Fibroblast of skin of back (primary cell): ENCODE measurements at regions not wholly inside any gene's neighbourhood (a gene's known extent, or its start where the extent isn't known, plus 50 kb on each side); places are given as distances from the start of the nearest gene placed in this dataset.
"Not testable (repeated sequence)": the region's sequence is repeated elsewhere in the genome, so short reads cannot be mapped to it uniquely, and the experiment has no call there.

ENCODE experiments used
- DNase-seq: peaks from one replicate; pipeline ENCODE4 v3.0.0-alpha.2; 2013

DNA sequence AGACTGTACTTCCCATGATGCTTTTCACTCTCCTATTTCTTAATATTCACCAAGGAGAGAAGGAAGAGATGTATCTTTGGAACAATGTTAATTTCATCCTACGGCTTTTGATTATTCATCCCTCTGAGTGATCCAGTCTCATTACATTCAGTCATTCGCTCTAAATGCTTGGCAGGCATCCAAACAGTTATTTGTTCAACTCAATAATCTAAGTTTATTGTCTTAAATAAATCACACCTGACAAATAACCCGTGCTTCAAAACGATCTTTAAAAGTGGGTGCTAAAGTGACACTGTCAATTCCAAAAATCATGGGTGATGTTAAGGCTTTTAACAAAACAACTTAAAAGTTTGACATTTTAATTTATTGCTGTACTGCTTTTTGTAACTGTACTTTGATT is 233.1 kb downstream of the RASEF start:
- DNase-seq, result no peak

DNA sequence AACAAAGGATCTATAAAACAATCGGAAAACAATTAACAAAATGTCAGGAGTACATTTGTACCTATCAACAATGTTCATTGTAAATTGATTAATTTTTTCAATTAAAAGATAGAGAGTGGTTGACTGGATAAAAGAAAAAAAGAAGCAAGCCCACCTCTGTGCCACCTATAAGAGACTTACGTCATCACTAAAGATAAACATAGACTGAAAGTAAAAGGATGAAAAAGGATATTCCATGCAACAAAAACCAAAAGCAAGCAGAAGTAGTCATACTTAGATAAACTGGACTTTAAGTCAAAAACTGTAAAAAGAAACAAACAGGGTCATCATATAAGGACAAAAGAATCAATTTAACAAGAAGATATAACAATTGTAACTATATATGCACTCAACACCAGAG is 197.4 kb downstream of the RASEF start:
- DNase-seq, result no peak

DNA sequence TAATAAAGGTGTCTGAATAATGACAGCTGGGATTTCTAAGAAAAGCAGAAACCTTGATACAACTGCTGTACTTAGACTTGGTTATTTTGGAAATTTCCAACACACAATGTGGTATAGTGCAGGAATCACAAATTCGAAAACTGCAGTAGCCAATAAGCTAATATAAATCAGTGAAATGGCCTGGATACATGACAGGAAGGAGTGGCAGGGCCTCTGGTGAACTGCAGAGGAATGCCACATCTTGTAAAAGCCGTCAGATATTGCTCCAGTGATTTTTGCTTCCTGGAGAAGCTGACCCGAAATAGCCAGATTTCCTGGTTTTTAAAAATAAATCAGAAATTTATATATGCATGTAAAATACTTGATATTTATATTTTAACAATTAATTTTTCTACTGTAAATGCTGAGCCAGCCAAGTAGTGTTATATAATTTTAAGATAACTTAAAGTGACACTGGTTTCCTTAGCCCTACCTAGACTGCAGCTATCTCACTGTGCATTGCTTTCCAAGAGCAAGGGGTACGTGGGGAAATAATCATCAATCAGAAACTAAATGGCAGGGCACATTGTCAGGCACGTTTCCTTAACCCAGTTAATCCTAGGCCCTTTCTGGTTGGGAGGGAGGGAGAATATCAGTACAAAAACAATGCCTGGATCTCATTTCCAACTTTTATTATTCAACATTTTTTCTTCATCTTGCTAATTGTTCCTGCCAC is 182.4 kb downstream of the RASEF start:
- DNase-seq, result no peak

DNA sequence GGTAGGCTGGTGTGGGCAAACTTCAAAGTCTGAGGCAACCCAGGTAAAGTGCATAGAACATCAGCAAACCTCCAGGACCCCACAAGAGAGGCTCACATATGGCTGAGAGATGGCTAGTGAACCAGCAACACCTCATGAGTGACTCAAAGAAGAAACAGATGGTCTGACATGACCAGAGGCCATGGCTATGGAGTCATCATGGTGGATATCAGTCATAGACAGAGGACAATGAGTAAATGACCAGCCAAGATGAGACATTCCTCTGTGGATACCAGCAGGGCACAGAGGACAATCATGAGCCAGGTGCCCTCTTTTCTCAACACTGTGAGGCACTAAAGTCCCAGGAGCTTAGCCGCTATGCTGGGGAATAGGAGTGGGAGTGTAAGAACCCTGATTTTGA is 180.8 kb downstream of the RASEF start:
- peak; percentile 39 for DNase-seq

DNA sequence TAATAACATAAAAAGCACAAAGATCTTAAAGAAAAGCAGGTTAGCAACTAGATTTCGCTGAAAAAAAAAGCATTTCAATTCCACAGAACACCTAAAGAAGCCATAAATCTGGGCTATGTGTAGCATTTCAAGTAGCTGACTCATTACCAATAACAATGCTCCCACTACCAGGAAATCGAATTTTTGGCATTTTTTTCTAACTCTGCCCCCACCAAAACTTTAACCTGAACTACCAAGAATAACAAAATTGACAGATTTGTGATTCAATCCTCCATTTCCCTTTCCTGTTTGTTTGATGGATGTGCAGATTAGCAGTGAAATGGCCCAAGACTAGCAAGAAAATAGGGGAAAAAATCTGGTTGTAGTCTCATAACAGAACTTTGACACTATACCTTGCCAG is 180.2 kb downstream of the RASEF start:
- DNase-seq, result peak; percentile 26

DNA sequence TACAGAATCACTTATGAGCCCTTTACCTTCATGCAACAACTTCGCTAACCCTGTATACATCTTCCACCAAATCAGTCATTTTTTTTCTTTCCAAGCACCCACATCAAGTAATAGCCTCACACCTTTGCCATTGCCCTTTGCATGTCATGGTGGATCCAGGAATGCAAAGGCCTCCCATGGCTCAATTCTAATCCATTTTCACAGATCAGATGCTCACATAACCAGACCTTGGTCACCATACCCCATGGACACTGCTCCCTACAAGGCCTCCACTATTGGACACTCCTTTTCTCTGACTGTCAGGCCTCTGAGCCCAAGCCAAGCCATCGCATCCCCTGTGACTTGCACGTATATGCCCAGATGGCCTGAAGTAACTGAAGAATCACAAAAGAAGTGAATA is 179.5 kb downstream of the RASEF start:
- no peak for DNase-seq

DNA sequence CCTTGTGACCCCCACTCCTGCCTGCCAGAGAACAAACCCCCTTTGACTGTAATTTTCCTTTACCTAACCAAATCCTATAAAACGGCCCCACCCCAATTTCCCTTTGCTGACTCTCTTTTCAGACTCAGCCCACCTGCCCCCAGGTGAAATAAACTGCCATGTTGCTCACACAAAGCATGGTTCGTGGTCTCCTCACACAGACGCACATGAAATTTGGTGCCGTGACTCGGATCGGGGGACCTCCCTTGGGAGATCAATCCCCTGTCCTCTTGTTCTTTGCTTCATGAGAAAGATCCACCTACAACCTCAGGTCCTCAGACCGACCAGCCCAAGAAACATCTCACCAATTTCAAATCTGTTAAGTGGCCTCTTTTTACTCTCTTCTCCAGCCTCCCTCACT is 179.0 kb downstream of the RASEF start:
- not testable (repeated sequence) for DNase-seq

DNA sequence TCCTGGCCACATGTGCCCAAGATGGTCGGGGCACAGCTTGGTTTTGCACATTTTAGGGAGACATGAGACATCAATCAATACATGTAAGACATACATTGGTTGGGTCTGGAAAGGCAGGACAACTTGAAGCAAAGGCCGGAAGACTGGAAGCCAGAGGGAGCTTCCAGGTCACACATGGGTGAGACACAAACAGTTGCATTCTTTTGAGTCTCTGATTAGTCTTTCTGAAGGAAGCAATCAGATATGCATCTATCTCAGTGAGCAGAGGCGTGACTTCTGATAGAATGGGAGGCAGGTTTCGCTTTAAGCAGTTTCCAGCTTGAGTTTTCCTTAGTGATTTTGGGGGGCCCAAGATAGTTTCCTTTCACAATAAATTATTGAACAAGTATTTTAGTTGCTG is 172.5 kb downstream of the RASEF start:
- no peak for DNase-seq

DNA sequence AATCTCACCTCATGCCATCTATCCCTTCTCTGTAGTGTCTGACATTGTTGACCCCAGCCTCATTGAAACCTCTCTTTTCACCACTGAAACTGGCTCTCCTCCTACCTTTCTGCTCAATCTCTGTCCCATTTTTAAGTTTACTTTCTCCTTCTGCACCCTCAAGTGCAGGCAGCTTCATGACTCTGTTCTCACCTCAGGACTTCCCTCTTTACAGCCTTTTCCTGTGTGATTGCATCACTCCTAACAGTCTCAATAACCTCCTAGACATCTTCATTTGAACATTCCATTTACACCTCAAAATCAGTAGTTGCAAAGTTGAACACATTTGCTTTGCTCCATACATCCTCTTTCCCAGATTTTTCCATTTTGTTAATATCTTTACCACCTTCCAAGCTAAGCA is 172.1 kb downstream of the RASEF start:
- no peak for DNase-seq

DNA sequence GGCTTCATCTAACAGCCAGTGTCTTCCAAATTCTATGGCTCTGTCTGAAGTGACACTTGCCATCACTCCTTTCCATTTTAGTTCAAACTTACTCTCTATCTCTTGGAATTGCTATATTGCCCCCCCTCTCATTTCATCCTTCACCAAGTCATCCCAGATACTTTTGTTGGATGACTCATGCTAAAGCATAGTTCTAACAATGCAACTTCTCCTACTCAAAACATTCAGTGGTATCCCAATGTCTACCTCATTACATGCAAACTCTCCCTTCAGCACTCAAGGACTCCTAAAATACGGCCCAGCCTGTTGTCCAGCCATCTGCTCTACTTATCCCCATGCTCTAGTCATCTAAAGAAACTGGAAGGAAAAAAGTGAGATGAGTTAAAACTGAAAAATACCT is 171.6 kb downstream of the RASEF start:
- peak; percentile 29 for DNase-seq

DNA sequence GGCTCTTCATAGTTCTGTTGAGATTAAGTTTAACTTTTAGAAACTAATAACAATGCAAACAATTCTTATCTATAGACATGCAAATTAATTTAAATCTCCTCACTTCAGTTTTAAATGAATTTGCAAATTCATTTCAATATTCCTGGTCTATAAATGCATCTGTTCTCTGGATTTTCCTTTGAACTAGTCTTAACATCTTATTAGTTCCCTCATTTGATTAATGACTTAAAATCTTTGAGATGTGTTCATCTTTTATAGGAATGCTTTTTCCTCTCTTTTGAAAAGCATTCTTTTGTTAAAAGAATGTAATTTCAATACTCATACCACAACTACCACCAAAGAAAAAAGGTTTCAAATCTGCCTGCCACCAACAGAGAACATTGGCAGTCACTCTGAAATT is 169.4 kb downstream of the RASEF start:
- DNase-seq, result no peak

DNA sequence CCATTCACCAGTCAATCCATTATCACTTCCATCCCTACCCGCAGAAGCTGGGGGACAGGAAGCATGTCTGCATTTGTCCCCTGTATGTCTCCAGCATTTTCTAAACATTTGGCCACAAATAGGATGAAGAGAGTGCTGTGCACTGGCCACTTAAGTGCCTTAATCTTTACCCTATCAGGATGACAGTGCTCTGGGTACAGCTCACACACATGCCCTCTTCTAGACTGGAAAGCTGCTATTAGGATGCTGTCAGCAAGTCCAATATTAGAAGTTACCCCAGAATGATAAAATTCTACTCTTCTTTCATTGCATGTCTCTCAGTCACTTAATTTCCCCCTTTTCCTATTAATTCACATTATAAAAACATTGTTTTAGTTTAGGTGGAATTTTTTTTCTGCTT is 168.4 kb downstream of the RASEF start:
- no peak for DNase-seq

DNA sequence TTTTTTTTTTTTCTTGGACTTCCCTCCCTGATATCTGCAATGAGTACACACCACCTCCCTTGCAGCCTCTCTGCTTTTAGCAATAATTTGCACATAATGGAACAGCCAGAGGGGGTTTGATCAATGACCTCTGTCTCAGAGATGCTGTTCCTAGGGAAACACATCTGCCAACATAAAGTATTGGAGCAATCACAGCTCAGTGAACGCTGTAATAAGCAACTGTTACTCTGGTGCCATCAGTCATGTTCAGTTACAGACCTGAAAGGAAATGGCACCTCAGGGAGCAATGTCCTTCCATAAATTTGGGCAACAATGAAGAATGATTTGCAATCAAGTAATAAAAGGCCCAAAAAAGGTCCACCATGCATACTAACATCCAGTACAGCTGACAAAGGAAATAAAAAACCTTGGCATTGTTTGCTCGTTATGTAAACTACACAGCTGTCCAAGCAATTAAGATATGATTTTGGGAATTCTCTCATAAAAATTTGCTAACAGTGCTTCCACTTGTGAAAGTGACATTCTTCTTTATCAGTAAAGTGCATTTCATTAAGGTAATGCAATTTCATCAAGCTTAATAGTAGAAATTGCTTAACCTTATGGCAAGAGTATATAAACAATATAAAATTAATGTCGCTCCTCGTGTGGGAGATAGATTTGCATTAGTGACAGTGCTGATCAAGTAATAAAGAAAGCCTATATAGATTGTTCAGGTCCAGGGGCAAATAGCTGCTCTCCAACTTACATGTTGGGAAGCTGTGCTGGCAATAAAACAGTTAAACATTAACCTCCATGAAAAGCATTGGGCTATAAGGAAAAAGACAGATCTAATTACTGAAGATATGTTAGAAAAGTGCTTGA is 167.8 kb downstream of the RASEF start:
- DNase-seq, result no peak

DNA sequence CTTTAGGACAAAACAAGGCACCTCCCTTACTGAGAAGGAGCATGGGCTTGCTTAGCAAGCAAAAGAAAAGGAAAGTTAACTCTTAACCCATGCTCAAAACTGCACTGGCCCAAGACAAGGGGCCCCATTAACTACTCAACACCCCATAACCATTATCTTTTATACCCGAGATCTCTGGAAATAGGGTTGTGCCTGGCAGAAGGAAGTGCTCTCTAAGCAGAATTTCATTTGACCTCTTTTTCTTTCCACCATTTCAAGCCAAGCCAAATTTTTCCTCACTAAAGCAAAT is 167.2 kb downstream of the RASEF start:
- DNase-seq, result no peak

DNA sequence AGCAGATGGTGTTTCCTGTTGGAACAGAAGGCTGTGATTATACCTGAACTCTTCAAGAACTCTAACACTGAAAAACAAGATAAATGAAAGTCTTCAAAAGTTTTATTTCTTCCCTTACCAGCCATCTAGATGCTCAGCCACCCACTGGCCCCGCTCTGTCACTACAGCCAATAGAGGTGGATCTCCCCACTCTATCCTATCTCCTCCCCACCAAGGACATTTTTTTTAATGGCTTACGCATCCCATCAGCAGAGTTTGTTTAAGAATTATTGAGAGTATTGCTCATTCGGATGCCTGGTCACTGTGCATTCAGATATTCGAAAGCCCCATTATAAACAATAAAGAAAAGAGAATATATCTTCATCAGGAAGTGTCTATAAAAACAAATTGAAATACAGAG is 159.4 kb downstream of the RASEF start:
- peak; percentile 41 for DNase-seq

DNA sequence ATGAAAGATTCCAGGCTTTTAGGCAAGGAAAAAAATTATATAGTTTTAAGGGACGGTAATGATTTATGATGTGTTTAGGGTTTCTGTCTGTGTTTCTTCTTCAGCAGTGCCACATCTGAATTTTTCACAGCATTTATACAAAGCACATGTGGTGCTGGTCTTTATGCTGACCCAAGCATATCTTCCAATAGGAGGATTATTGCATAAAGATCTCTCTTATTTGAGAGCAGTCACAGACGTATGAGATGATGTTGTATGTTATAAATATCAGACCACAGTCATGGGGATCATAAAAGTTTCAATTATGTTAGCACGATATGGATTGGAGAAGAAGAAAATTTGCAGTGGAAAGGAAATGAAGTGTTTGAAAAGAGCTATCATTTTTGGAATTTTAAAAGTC is 150.9 kb downstream of the RASEF start:
- DNase-seq, result no peak

DNA sequence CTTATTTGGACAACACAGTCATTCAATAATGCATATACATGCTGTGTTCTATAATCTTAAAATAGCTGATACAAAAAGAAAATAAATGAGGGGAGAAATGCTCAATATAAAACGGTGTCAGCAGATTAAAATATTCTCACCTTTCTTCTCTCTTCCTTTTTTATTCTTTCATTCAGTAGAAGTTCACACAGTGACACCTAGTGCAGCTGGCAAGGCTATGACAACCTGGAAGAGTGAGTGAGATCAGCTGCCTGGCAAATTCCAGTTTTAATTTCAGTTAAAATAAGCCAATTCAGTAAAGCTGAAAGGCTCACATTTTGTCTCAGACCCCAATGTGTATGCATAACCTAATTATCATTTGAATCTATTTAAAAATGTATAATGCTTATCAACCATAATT is 150.3 kb downstream of the RASEF start:
- DNase-seq, result no peak

DNA sequence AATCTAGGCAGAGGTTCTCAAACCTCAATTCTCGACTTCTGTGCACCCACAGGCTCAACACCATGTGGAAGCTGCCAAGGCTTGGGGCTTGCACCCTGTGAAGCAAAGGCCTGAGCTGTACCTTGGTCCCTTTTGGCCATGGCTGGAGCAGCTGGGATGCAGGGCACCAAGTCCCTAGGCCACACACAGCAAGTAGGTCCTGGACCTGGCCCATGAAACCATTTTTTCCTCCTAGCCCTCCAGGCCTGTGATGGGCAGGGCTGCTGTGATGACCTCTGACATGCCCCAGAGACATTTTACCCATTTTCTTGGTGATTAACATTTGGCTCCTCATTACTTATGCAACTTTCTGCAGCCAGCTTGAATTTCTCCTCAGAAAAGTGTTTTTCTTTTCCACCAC is 146.7 kb downstream of the RASEF start:
- DNase-seq, result not testable (repeated sequence)

DNA sequence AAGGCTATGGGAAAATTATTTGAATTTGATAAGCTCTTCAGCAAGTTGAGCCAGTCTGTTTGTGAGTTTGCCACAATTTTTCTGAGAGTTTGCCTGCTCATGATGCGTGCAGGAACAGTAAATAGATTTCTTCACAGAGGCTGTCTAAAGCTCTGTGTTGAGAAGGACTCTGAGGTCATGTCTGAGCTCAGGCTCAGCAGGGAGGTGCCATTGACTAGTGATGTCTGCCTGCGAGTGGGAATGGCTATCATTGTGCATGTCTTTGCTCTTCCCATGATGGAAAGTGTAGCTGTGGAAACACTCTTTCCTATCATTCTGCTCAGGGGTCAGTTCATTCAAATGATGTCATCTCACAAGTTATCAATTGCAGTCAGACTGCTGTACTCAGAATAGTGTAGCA is 142.8 kb downstream of the RASEF start:
- DNase-seq, result no peak

DNA sequence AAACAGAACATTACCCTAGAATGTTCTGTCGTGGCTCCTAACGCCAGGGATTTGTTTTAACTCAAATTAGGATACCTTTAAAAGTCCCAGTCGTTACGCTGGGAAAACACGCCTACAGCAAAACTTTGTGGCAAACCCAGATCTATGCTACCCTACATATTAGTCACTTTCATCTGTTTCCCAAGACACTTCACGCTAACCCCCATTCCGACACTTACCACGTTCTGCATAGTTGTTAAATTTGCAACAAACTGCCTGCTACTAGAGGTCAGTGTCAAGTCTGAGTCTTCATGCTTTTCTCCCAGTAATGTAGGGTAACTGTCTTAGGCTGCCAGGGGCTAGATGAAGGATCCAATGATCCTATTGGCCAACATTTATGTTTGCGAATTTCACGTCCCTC is 140.3 kb downstream of the RASEF start:
- DNase-seq, result peak; percentile 2

DNA sequence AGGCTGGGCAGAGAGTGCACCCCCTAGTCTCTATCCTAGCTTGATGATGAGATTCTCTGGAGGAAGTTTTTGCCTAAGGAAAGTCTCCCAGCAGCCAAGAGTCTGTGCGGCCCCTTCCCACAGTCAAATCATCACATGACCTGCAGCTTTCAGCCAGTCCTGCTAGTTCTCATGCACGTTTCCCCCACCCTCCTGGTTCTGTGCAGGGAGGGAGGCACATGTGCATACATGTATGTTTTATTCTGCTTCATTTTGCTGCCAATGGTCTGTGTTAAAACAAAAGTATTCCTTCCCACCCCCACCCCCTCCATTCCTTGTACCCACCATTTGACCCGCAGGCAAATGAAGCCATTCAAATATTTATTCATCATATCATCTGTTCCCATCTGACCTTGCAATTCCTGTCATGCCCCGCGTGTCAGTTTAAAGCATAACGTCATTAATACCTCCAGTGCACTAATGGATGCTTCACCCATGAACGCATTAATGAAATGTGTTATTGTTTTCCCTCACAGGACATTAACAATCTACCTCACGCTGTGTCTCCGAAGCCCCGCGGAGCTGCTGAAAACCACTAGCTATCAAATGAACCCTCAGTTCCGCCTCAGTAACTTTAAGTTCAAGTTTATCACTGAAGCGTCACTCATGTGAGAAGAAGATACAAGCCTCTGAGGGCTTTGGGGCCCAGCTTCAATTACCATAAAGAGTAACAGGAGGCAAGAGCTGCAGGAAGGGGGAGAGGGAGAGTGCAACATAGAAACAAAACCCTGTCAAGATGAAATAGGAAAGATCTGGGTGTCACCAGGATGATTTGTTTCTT is 139.6 kb downstream of the RASEF start:
- DNase-seq, result peak; percentile 9

DNA sequence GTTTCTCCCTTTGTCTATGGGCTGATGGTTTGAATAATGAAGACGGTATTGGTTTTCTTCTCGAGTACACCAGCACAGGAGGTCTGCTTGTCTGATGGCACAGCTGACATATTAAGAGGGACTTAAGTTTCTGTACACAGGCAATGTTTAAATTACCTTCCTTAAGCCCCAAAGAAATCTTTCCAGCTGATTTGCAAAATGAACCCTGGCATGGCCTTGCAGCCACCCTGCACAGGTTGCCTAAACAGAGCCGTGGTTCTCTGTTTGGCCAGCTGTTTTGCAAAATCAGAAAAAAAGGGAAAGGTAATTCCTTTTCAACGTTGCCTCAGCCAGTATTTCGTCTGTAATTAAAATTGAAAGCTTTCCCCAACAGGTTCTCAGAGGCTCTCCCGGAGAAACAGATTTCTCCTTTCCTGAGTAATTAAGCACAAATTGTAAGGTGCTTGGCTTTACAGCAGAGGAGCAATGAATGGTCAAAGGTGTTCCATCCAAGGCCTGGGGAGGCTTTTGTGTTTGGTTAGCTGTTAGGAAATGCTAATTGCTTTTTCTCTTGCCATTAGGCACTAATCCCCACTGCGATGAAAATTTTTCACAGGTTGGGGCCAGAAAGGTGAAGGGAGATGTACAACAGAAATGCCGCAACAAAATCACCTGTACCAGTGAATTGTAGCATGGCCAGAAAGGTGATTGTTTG is 138.9 kb downstream of the RASEF start:
- DNase-seq, result no peak
